ENCODE measurements at regions not wholly inside any gene's neighbourhood (a gene's known extent, or its start where the extent isn't known, plus 50 kb on each side); places are given as distances from the start of the nearest gene placed in this dataset.

GRCh38 chr4:141350122-141350905, 129.6 kb downstream of the ZNF330 start:
- WGBS, 2 experiments (ENCODE audit: extremely low coverage in 1 of 2, insufficient coverage in 1 of 2, insufficient read length in 1 of 2, insufficient replicate concordance in 2 of 2, low coverage in 1 of 2, low lambda C conversion rate in 2 of 2, missing lambda C conversion rate in 1 of 2): 81% methylated on average over 3 of the region's 3 CpGs; no CpG with 5 or more reads in 1 of the 2 experiments
- Histone ChIP-seq H3K79me1 (ENCODE audit: low read depth, low read length) (no peaks in the 10 kb centered on the region), H3K14ac (ENCODE audit: insufficient read length) (no peak overlapping the region), H2BK20ac (ENCODE audit: low read length) (no peak overlapping the region; the same call in 1 of the 2 replicates), H3K4me3 (ENCODE audit: extremely low read depth in 1 of 4, insufficient read depth in 2 of 4, low read depth in 3 of 4, low read length in 4 of 4) (no peak overlapping the region), H3K4me2 (ENCODE audit: insufficient read depth in 1 of 2, low read depth in 2 of 2, low read length in 2 of 2) (no peak overlapping the region), H2BK5ac (ENCODE audit: low read depth, low read length) (no peak overlapping the region), H2BK120ac (replicated peaks; ENCODE audit: low read depth, low read length) (no peak overlapping the region), H3K9me3 (ENCODE audit: insufficient read depth in 2 of 2, low read depth in 1 of 2, low read length in 1 of 2) (no peaks in the 10 kb centered on the region), H2AK5ac (ENCODE audit: low read depth, low read length) (no peak overlapping the region), H2BK12ac (ENCODE audit: low read depth, low read length) (no peak overlapping the region), H3K36me3 (ENCODE audit: control insufficient read depth in 2 of 4, insufficient read depth in 4 of 4, low read length in 3 of 4) (no peaks in the 10 kb centered on the region), H3K79me2 (ENCODE audit: control insufficient read depth in 1 of 2, insufficient read depth in 2 of 2, low read length in 2 of 2) (no peaks in the 10 kb centered on the region), H3K27ac (ENCODE audit: low read depth, low read length) (no peak overlapping the region), H2BK15ac (ENCODE audit: low read length) (no peak overlapping the region), H3K56ac (replicated peaks; ENCODE audit: insufficient read length, low read depth, low read length) (no peak overlapping the region), H4K20me1 (replicated peaks in 1 of 2; ENCODE audit: control insufficient read depth in 1 of 2, insufficient read depth in 2 of 2, low read length in 2 of 2) (no peaks in the 10 kb centered on the region), H4K91ac (replicated peaks; ENCODE audit: insufficient read length, low read length) (no peak overlapping the region), H3K4me1 (replicated peaks in 1 of 4; ENCODE audit: control insufficient read depth in 3 of 4, insufficient read depth in 4 of 4, low read length in 3 of 4) (peaks cover 0 to 3% (median 0%) of the 10 kb centered on the region in 4 experiments; a peak in 1 of 7 replicates), H4K8ac (ENCODE audit: extremely low read depth, insufficient read depth, low read length) (no peak overlapping the region), H3K23ac (ENCODE audit: insufficient read length) (no peak overlapping the region), H3K18ac (ENCODE audit: extremely low read depth, low read length) (no peak overlapping the region), H2AFZ (ENCODE audit: low read length) (no peak overlapping the region), H3K27me3 (replicated peaks in 1 of 4; ENCODE audit: control insufficient read depth in 3 of 4, extremely low read depth in 1 of 4, insufficient read depth in 3 of 4, low read length in 3 of 4) (no peaks in the 10 kb centered on the region), H3K9ac (replicated peaks in 1 of 4; ENCODE audit: extremely low read depth in 1 of 4, low read depth in 3 of 4, low read length in 3 of 4) (no peak overlapping the region), H3K4ac (replicated peaks; ENCODE audit: insufficient read length, low read depth, low read length) (no peak overlapping the region), H4K5ac (ENCODE audit: insufficient read length, low read depth, low read length) (no peak overlapping the region), H3K23me2 (ENCODE audit: low read depth, low read length) (no peaks in the 10 kb centered on the region)
- TF ChIP-seq CTBP2 (IDR thresholded peaks at IDR 0.05; ENCODE audit: borderline replicate concordance, insufficient read depth, insufficient read length, low read length) (no peak), TCF12 (IDR thresholded peaks at IDR 0.05; ENCODE audit: low read depth, low read length) (no peak), CBX8 (IDR thresholded peaks at IDR 0.05; ENCODE audit: borderline replicate concordance, low read depth, low read length) (no peak), POLR2AphosphoS5 (IDR thresholded peaks at IDR 0.05; ENCODE audit: low read depth, low read length) (no peak), NRF1 (IDR thresholded peaks at IDR 0.05; ENCODE audit: low read depth, low read length) (no peak), FOSL1 (IDR thresholded peaks at IDR 0.05; ENCODE audit: insufficient read depth, low read depth, low read length) (no peak), MAFK (IDR thresholded peaks at IDR 0.05; ENCODE audit: low read depth, low read length) (no peak), E2F6 (IDR thresholded peaks at IDR 0.05) (no peak), KDM5A (IDR thresholded peaks at IDR 0.05; ENCODE audit: low read length) (no peak), EGR1 (IDR thresholded peaks at IDR 0.05; ENCODE audit: borderline replicate concordance, low read depth, low read length) (no peak)
- ChIA-PET POLR2A (ENCODE audit: partially characterized antibody) (no interaction called here), CTCF (ENCODE audit: partially characterized antibody) (interaction anchor here (1.0 kb wide), 1 partner anchor 23 kb away, joined by 3 read pairs; no protein-coding TSS in a partner anchor)
- DNase-seq (ENCODE audit: low read depth in 1 of 2, low spot score in 2 of 2) (no peak), FAIRE-seq (no peak)

Data from H1 (cell line).